Muscle layer of duodenum (tissue), 2 donors: ENCODE measurements at regions not wholly inside any gene's neighbourhood (a gene's known extent, or its start where the extent isn't known, plus 50 kb on each side); places are given as distances from the start of the nearest gene placed in this dataset.
"Not testable (repeated sequence)": the region's sequence is repeated elsewhere in the genome, so short reads cannot be mapped to it uniquely, and the experiment has no call there.

ENCODE experiments used
- H3K27ac ChIP-seq: one replicate; pipeline ENCODE4 v1.7.0; 2013; ENCODE audit warnings: mild to moderate bottlenecking, low read length
- H3K27me3 ChIP-seq: one replicate; pipeline ENCODE4 v1.7.0; 2013; ENCODE audit warnings: low read depth, mild to moderate bottlenecking, control low read depth, low read length
- H3K36me3 ChIP-seq, 2 donors: one replicate each; pipeline ENCODE4 v1.7.0; 2013; ENCODE audit warnings: low read length in 2 of 2, control low read depth in 1 of 2, mild to moderate bottlenecking in 1 of 2; ENCODE audit not compliant: insufficient read depth in 2 of 2, control insufficient read depth in 1 of 2
- H3K4me1 ChIP-seq, 2 donors: one replicate each; pipeline ENCODE4 v1.7.0; 2013; ENCODE audit warnings: low read length in 2 of 2, mild to moderate bottlenecking in 2 of 2, control low read depth in 1 of 2, moderate library complexity in 1 of 2; ENCODE audit not compliant: insufficient read depth in 2 of 2, control insufficient read depth in 1 of 2
- H3K4me3 ChIP-seq, 2 donors: one replicate each; pipeline ENCODE4 v1.7.0; 2013; ENCODE audit warnings: low read length in 2 of 2, low read depth in 1 of 2, mild to moderate bottlenecking in 1 of 2
- H3K9me3 ChIP-seq, 2 donors: one replicate each; pipeline ENCODE4 v1.7.0; 2013; ENCODE audit warnings: low read length in 2 of 2, control low read depth in 1 of 2, mild to moderate bottlenecking in 1 of 2; ENCODE audit not compliant: control insufficient read depth in 1 of 2
- donor health status: healthy.

DNA sequence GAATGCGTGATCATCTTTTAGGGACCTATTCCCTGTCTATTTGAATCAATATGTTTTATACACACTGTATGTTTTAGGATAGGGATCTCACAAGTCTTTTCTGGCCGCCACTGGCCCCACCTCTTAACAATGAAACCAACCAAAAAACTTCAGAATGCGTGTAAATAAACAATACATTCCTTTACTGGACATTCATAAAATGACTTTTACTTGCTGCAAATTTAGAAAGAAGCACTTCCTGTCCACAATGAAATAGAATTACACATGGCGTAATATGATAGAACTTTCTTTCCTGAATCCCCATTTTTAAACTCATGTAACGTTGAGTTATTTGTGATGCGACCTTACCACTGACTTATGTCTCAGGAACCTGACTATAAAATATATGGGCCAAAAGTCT is 233.6 kb downstream of the SLITRK6 start:
- Histone ChIP-seq H3K27me3 (no peaks in the 10 kb centered on the region), H3K36me3 (no peaks in the 10 kb centered on the region), H3K9me3 (no peaks in the 10 kb centered on the region), H3K4me3 (no peak overlapping the region), H3K4me1 (no peaks in the 10 kb centered on the region), H3K27ac (no peak overlapping the region)

DNA sequence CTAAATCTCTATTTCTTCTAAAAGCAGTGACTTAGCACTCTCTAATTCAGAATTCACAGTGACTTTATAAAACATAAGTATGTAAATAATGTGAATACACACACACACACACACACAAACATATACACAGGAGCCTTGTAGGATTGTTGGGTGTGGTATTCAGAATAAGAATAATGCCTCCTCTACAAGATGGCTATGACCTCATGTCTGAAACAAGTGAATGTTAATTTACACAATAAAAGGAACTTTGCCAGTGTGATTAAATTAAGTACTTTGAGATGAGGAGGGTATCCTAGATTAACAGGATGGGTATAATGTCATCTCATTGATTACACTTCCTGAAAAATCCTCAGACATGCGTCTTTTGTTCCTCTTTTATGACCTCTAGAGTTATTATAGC is 234.6 kb downstream of the SLITRK6 start:
- Histone ChIP-seq H3K4me1 (no peaks in the 10 kb centered on the region), H3K27ac (no peak overlapping the region), H3K4me3 (no peak overlapping the region), H3K36me3 (no peaks in the 10 kb centered on the region), H3K27me3 (no peaks in the 10 kb centered on the region), H3K9me3 (no peaks in the 10 kb centered on the region)

DNA sequence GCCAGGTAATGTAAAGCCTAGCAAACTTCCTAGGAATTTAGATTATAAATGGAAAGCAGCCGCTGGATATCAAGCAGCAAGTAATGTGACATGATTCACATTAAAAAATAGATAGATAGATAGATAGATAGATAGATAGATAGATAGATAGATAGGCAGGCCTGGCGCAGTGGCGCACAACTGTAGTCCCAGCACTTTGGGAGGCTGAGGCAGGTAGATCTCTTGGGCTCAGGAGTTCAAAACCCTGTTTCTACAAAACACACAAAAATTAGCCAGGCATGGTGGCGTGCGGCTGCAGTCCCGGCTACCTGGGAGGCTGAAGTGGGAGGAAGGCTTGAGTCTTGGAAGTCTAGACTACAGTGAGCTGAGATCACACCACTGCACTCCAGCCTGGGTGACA is 236.9 kb downstream of the SLITRK6 start:
- Histone ChIP-seq H3K27me3 (no peaks in the 10 kb centered on the region), H3K27ac (no peak overlapping the region), H3K4me1 (peaks cover 0 to 3% of the 10 kb centered on the region in 2 donors), H3K4me3 (no peak overlapping the region), H3K36me3 (no peaks in the 10 kb centered on the region), H3K9me3 (no peaks in the 10 kb centered on the region)

DNA sequence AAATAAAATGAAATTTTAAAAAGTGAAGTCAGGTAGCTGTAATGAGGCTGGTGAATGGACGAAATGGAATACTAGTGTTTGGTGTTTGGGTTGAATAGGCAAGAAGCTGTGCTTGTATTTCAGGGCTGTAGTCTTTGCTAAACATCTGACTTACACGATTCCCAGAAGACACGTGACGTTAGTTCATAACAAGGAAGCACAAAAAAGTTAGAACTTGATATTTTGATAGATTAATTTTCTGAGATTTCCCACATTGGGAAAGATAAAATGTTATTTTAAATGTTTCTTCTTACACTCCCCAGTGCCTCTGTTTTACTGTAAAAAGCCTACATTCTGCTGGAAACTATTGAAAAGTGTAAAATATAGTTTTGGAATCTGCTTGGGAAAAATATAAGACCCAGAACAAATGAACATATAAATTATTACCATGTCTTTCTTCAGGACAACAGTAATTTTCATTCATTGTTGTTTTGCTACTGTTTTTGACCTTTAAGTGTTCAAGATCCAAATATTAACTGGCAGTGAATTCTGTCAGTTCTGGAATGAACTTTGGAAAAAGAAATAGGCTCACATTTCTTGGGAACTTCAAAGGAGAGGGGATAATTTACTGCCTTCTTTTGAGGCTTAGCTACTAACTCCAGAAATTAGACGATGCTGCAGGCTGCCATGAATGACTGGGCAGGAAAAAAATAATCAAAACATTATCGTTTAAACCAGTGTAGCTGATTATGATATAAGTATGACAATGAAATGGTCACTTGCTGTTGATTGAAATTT is 241.3 kb downstream of the SLITRK6 start:
- H3K4me3 ChIP-seq: no peak overlapping the region
- H3K9me3 ChIP-seq: no peaks in the 10 kb centered on the region
- peaks cover 0 to 3% of the 10 kb centered on the region in 2 donors for H3K4me1 ChIP-seq
- H3K36me3 ChIP-seq: no peaks in the 10 kb centered on the region
- H3K27me3 ChIP-seq: no peaks in the 10 kb centered on the region
- H3K27ac ChIP-seq: no peak overlapping the region

DNA sequence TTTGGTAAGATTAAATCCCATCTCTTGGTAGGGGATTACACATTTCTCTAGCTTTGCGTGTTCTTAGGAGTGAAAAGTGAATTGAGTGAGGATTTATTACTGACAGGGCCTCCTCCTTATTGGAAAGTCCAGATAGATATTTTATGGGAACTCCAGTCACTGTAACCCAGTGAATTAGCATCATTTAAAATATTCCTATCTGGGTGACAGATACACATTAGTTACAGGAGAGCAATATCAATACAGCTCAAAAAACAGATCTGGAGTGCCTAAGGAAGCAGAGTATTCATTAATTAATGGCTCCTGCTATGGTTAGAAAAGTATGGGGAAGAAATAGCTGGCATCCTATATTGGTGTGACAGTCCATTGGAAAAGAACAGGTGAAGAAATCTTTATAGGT is 248.2 kb downstream of the SLITRK6 start:
- Histone ChIP-seq H3K27ac (no peak overlapping the region), H3K36me3 (no peaks in the 10 kb centered on the region)

DNA sequence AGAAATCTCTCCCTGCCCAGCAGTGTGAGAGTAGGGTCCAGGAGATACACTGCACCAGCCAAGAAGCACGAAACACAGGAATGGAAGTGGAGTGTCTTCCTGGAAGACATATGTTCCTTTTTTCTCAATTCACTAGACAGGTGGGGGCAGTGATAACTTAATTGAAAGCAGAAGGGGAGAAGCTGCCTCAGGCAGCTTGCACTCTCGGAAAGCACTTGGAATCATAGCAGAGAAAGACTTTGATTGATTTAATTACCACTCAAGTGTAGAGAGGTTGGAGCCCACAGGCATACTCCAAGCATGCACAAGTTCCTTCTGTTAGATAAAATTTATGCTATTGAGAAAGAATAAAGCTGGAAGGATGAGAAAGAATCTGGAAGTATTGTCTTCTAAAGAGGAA is 249.4 kb downstream of the SLITRK6 start:
- H3K9me3 ChIP-seq: peaks cover 0 to 10% of the 10 kb centered on the region in 2 donors
- H3K4me1 ChIP-seq: no peaks in the 10 kb centered on the region
- H3K36me3 ChIP-seq: no peaks in the 10 kb centered on the region
- no peaks in the 10 kb centered on the region for H3K27me3 ChIP-seq
- H3K27ac ChIP-seq: no peak overlapping the region
- no peak overlapping the region for H3K4me3 ChIP-seq

More for the DNA sequence above, 248.2 kb downstream of the SLITRK6 start:
- Histone ChIP-seq H3K27me3 (no peaks in the 10 kb centered on the region), H3K9me3 (peaks cover 0 to 10% of the 10 kb centered on the region in 2 donors), H3K4me3 (no peak overlapping the region), H3K4me1 (no peaks in the 10 kb centered on the region)

DNA sequence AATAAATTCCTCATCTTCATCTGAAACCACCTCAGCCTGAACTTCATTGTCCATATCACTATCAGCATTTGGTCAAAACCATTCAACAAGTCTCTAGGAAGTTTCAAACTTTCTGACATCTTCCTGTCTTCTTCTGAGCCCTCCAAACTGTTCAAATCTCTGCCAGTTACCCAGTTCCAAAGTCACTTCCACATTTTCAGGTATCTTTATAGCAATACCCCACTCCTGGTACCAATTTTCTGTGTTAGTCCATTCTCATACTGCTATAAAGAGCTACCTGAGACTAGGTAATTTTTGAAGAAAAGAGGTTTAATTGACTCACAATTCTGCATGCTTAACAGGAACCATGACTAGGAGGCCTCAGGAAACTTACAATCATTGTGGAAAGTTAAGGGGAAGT is 250.4 kb downstream of the SLITRK6 start:
- peaks cover 0 to 10% of the 10 kb centered on the region in 2 donors for H3K9me3 ChIP-seq
- not testable (repeated sequence) for H3K4me3 ChIP-seq, H3K4me1 ChIP-seq, H3K27ac ChIP-seq, H3K36me3 ChIP-seq, H3K27me3 ChIP-seq

DNA sequence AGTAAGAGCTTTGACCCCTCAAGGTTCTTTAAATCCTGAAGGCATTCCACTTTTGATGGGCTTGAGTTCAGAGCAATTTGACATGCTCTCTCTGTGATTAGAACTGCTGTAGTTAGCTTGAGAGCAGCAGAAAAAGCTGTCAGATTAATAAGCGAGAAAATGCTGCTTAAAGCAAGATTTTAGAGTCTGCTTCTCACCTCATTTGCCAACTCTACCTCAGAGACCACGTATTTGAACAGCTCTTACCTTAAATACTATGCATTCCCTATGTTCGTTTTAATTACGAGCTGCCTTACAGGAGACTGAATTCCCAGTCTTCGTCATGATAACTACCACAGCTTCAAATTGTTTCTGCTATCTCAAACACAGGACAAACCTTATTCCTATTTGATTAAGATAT is 253.4 kb downstream of the SLITRK6 start:
- Histone ChIP-seq H3K27me3 (no peaks in the 10 kb centered on the region), H3K4me3 (no peak overlapping the region), H3K36me3 (no peaks in the 10 kb centered on the region), H3K9me3 (peaks cover 0 to 10% of the 10 kb centered on the region in 2 donors), H3K27ac (no peak overlapping the region), H3K4me1 (no peaks in the 10 kb centered on the region)

DNA sequence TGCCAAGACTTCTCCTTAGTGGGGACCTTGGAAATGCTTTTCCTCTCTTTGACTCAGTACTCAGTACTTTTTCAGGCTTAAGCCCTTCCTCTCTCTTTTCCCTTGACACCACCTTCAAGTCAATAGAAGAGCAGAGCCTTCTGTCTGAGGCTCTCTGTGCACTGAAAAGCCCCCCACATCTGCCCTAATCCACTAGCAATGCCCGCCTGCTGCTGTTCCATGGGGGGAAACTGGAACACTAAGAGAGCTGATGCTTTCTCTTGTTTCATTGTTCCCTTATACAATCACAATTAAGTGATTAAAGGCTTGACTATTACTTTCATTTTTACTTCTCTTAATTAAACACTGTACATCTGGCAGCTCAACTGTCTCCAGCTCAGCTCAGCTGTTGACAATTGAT is 254.5 kb downstream of the SLITRK6 start:
- Histone ChIP-seq H3K27me3 (no peaks in the 10 kb centered on the region), H3K4me1 (no peaks in the 10 kb centered on the region), H3K27ac (no peak overlapping the region), H3K9me3 (peaks cover 0 to 10% of the 10 kb centered on the region in 2 donors), H3K4me3 (no peak overlapping the region), H3K36me3 (no peaks in the 10 kb centered on the region)

DNA sequence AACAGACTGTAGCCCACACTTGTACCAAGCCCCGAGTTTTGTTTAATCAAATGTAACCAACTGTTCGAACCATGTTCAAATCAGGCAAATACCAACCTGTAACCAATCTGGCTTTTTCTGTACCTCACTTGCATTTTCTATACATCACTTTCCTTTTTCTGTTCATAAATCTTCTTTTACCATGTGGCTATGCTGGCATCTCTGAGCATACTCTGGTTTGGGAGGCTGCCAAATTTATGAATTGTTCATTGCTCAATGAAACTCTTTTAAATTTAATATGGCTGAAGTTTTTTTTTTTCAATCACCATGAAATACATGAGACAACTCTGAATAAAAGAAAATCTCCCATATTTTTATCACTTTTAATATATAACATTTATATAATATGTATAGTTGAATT is 256.1 kb downstream of the SLITRK6 start:
- Histone ChIP-seq H3K4me3 (no peak overlapping the region), H3K4me1 (no peaks in the 10 kb centered on the region), H3K27ac (no peak overlapping the region), H3K9me3 (peaks cover 0 to 3% of the 10 kb centered on the region in 2 donors), H3K36me3 (no peaks in the 10 kb centered on the region), H3K27me3 (no peaks in the 10 kb centered on the region)

DNA sequence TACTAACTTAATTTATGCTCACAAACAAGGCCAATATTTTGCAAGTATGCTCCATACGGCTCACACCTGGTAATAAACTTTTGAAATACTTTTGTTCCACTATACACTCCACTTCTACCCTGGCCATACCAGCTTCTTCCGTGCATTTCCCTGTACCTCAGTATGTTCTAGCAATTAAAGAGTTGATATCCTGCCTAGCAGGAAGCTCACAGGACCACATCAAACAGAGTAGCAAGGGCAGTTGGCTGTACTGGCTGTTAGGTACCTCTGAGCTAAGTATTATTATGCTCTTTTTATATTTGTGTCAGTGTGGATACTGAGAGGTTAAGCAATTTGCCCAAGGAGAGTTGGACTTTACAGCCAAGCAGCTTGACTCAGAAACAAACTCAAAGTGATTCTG is 257.7 kb downstream of the SLITRK6 start:
- H3K27me3 ChIP-seq: no peaks in the 10 kb centered on the region
- H3K27ac ChIP-seq: no peak overlapping the region
- no peaks in the 10 kb centered on the region for H3K36me3 ChIP-seq
- no peaks in the 10 kb centered on the region for H3K9me3 ChIP-seq
- no peak overlapping the region for H3K4me3 ChIP-seq
- no peaks in the 10 kb centered on the region for H3K4me1 ChIP-seq

DNA sequence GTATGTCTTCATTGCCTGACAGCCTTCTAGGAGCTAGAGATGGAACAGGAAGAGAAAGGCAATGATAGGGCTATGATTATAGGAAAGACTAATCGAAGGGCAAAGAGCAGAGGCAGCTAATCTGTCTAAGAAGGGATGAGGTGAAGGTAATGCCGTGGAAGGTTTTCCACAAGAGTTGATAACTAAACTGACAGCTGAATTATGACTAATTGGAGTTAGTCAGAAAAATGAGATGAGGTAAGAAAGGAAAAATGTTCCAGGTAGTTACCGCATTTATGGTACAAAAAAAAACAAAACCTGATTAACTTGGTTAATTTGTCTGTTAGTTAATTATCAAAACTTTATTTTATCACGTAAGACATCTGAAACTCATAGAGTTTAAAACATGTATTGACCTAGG is 260.3 kb downstream of the SLITRK6 start:
- H3K4me3 ChIP-seq: no peak overlapping the region
- H3K36me3 ChIP-seq: no peaks in the 10 kb centered on the region
- no peak overlapping the region for H3K27ac ChIP-seq
- H3K4me1 ChIP-seq: peaks cover 0 to 6% of the 10 kb centered on the region in 2 donors
- no peaks in the 10 kb centered on the region for H3K27me3 ChIP-seq
- H3K9me3 ChIP-seq: no peaks in the 10 kb centered on the region
